ENCODE measurements at regions not wholly inside any gene's neighbourhood (a gene's known extent, or its start where the extent isn't known, plus 50 kb on each side); places are given as distances from the start of the nearest gene placed in this dataset.

- no peak overlapping the region for H3K27ac ChIP-seq
- no peaks in the 10 kb centered on the region for H3K79me2 ChIP-seq
These were observed 126.4 kb downstream of the RPLP1 start for GRCh38 chr15:69578787-69579583.

GRCh38 chr15:69579950-69580618 is 127.5 kb downstream of the RPLP1 start:
- no peak overlapping the region for H3K9ac ChIP-seq
- H3K27me3 ChIP-seq (ENCODE audit: control insufficient read depth, insufficient read depth, low read length): no peaks in the 10 kb centered on the region
- no peak overlapping the region for H3K4me2 ChIP-seq (ENCODE audit: low read length)
- H3K79me2 ChIP-seq: no peaks in the 10 kb centered on the region
- no peaks in the 10 kb centered on the region for H3K4me1 ChIP-seq
- TF ChIP-seq CTCF (IDR thresholded peaks at IDR 0.05): no peak
- H3K4me3 ChIP-seq (ENCODE audit: low read depth, low read length): no peak overlapping the region
- H3K27ac ChIP-seq: no peak overlapping the region
- no peaks in the 10 kb centered on the region for H3K9me3 ChIP-seq (ENCODE audit: control insufficient read depth, low read length)
- H2AFZ ChIP-seq: no peak overlapping the region
- H3K36me3 ChIP-seq (ENCODE audit: control insufficient read depth, insufficient read depth, low read length): no peaks in the 10 kb centered on the region

More at GRCh38 chr15:69578787-69579583, 126.4 kb downstream of the RPLP1 start:
- H3K4me1 ChIP-seq: no peaks in the 10 kb centered on the region
- H3K36me3 ChIP-seq (ENCODE audit: control insufficient read depth, insufficient read depth, low read length): no peaks in the 10 kb centered on the region
- H2AFZ ChIP-seq: no peak overlapping the region
- no peaks in the 10 kb centered on the region for H3K9me3 ChIP-seq (ENCODE audit: control insufficient read depth, low read length)
- no peak for TF ChIP-seq CTCF (IDR thresholded peaks at IDR 0.05)
- no peak overlapping the region for H3K9ac ChIP-seq
- no peaks in the 10 kb centered on the region for H3K27me3 ChIP-seq (ENCODE audit: control insufficient read depth, insufficient read depth, low read length)
- no peak overlapping the region for H3K4me3 ChIP-seq (ENCODE audit: low read depth, low read length)
- no peak overlapping the region for H3K4me2 ChIP-seq (ENCODE audit: low read length)

GRCh38 chr15:69583626-69584025 is 131.0 kb downstream of the RPLP1 start:
- no peaks in the 10 kb centered on the region for H3K9me3 ChIP-seq (ENCODE audit: control insufficient read depth, low read length)
- H2AFZ ChIP-seq: no peak overlapping the region
- no peaks in the 10 kb centered on the region for H3K27me3 ChIP-seq (ENCODE audit: control insufficient read depth, insufficient read depth, low read length)
- no peak for TF ChIP-seq CTCF (IDR thresholded peaks at IDR 0.05)
- H3K9ac ChIP-seq: no peak overlapping the region
- H3K4me3 ChIP-seq (ENCODE audit: low read depth, low read length): no peak overlapping the region
- H3K4me2 ChIP-seq (ENCODE audit: low read length): no peak overlapping the region
- H3K79me2 ChIP-seq: no peaks in the 10 kb centered on the region
- no peak overlapping the region for H3K27ac ChIP-seq
- no peaks in the 10 kb centered on the region for H3K36me3 ChIP-seq (ENCODE audit: control insufficient read depth, insufficient read depth, low read length)
- H3K4me1 ChIP-seq: no peaks in the 10 kb centered on the region

- H3K9ac ChIP-seq: no peak overlapping the region
- no peak overlapping the region for H3K4me3 ChIP-seq (ENCODE audit: low read depth, low read length)
- H3K27ac ChIP-seq: no peak overlapping the region
- no peak for TF ChIP-seq CTCF (IDR thresholded peaks at IDR 0.05)
- no peak overlapping the region for H3K4me2 ChIP-seq (ENCODE audit: low read length)
- H3K36me3 ChIP-seq (ENCODE audit: control insufficient read depth, insufficient read depth, low read length): no peaks in the 10 kb centered on the region
- no peak overlapping the region for H2AFZ ChIP-seq
- no peaks in the 10 kb centered on the region for H3K4me1 ChIP-seq
- no peaks in the 10 kb centered on the region for H3K9me3 ChIP-seq (ENCODE audit: control insufficient read depth, low read length)
- no peaks in the 10 kb centered on the region for H3K27me3 ChIP-seq (ENCODE audit: control insufficient read depth, insufficient read depth, low read length)
- no peaks in the 10 kb centered on the region for H3K79me2 ChIP-seq
These were observed 133.3 kb downstream of the RPLP1 start for GRCh38 chr15:69585937-69586336.
